ENCODE measurements at regions not wholly inside any gene's neighbourhood (a gene's known extent, or its start where the extent isn't known, plus 50 kb on each side); places are given as distances from the start of the nearest gene placed in this dataset.

DNA sequence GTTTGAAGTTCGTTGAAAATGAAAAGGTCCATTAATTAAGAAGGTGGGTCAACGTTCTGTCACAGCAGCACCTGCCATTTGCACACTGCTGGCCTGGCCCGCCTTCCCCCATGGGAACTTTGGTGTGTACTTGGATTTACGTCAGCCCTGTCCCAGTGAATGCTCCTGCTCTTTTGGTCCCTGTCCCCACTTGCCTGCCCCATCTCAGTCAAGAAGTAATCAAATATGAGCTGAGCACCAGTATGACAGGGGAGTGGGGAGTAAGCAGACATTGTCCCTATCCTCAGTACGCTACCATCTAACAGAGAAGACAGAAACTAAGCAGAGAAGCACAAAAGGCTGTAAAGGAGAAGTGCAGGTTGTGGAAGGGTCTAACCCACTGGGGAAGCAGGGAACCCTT is 65.1 kb downstream of the SLC4A3 start:
- ChIA-PET CTCF (interaction anchor here (1.1 kb wide), 1 partner anchor 150 kb away, joined by 3 read pairs; no protein-coding TSS in a partner anchor), POLR2A (no interaction called here)

DNA sequence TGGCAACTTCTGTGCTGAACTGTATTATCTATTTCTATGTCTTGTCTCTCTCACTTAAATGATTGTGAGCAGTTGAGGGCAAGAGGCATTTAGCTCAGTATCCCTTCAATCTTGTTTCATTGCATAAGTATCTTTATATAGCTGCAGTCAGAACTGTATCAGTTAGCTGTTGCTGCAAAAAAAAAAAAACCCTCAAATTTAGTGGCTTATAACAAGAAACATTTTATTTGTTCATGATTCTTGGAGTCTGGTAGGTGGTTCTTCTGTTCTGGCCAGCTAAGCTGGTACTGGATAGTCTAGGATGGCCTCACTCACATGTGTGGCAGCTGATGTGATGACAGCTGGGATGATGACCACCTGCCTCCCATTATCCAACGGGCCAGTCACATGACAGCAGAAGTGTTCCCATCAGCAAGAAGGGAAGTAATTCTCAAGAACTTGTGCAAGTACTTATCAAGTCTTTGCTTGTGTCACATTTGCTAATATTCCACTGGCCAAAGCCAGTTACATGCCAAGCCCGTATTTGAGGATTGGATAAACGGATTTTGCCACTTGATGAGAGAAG is 67.8 kb downstream of the SLC4A3 start:
- ChIA-PET CTCF (interaction anchor here (0.7 kb wide), 1 partner anchor 153 kb away, joined by 3 read pairs; no protein-coding TSS in a partner anchor), POLR2A (no interaction called here)

DNA sequence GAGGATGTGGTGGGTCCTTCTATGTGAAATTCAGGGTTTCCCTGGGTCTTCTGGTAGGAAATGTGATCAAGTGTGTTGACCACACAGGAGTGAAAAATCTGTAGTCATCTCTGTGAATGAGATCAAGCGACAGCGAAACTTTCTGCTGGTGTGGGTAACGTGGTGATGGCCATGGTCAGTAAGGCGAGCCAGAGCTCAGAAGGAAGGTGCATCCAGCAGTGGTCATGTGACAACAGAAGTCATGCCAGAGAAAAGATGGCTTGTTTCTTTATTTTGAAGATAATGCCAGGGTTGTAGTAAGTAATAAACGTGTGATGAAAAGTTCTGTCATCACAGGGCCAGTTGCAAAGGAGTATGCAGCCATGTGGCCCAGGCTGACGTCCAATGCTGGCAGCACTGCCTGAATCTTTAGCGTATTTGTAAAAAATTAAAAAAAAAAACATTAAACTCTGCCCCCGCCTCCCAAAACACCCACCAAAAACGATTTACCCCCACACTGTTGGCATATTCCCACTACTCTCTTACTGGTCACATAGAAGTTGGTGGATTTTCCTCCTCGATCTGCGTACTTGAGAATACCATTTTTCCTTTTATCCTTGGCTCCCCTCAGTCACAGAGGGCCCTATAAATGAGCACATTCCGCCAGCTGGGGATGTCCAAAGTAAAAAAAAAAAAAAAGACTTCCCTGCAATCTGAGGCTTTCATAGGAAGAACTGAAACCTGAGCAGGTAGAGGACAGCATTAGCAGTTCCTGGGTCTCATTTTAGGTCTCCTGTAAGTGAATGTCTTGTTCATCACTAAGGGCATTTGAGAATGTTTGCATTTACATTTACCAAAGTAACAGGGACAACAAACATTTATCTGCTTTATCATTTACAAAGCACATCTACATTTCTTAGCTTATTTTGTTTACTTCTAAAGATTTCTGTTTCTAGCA is 70.6 kb downstream of the SLC4A3 start:
- ChIA-PET CTCF (interaction anchor here (0.6 kb wide), 1 partner anchor 306 kb away, joined by 3 read pairs; no protein-coding TSS in a partner anchor), POLR2A (no interaction called here)

DNA sequence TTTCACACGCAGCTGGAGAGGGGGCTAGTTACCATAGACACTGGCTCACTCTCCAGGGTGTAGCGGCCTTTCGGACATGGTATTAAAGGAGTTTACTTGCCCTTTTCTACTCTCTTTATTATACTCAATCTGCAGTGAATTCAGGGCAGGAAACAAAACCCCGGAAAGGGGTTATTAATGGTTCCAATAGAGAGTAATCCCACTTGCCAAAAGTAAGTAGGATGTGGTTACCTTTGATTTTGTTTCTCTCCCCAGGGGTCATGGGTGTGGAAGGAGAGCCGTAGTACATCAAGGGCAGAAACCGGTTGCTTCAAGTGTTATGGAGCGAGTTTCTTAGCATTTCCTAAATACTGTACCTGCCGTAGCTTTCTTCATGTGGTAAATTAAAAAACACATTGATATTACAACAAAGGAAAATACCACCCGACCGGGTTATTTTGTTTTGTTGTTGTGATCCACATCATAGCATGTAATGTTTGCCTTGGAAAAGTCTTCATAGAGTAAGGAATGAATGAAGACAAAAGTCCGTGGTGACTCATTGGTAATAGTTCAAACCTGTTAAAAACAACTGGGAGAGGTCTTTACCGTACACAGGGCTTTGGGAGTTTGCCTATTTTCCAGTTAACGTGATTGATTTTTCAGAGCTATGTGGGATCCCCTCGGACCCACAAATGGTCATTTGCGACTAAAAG is 71.5 kb downstream of the SLC4A3 start:
- POLR2A ChIA-PET, result no interaction called here
- CTCF ChIA-PET, result interaction anchor here (0.6 kb wide), 1 partner anchor 307 kb away, joined by 3 read pairs; no protein-coding TSS in a partner anchor

DNA sequence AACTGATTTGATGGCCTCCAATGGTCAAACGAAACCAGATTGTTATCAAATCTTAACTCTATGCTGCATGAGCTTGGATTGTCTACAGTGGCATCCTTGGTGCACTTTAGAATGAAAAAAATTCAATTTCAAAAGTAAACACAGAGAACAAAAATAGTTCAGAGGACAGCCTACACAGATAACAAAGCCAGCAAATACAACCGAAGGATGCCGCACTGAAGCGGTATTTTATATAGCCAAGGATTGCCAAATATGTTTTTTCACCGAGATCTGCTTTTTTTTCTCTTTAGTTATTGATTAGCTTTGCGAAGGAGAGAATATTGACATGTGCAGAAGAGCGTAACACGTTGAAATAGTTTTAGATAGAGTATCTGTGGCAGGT is 72.0 kb downstream of the SLC4A3 start:
- ChIA-PET POLR2A (no interaction called here), CTCF (no interaction called here)

DNA sequence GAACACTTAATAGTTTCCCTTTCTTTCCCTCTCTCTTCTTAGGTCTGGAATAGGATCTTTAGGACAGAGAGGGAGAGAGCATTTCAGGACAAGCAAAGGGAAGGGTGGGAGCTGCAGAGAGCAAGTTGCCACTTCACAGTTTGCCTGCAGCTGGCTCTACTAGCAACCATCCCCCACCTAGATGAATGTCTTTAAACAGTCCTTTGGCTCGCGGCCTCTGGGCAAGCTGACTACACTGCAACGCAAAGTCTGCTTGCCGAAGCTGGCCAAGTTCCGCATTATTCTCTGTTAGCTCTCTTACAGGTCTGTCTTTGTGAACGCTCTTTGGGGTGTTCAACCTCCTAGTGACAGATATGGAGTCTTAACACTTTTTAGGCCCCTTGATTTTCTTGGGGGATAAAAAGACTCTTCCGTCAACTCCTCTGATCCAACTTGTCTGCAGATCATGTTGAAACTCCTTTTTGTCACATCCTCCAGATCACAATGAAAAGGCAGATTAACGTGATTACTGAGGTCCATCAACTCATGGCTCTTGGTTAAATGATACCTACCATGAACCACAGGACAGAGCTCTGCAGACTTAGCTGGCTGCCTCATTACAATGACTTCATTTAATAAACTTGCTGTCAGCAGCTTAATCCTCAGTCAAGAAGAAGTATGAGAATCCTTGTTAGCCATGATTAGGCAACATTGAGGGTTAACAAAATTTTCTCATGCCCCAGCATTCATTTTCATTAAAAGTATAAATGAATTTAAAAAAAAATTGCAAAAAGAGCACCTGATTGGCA is 74.6 kb downstream of the SLC4A3 start:
- ChIA-PET CTCF (no interaction called here), POLR2A (no interaction called here)

DNA sequence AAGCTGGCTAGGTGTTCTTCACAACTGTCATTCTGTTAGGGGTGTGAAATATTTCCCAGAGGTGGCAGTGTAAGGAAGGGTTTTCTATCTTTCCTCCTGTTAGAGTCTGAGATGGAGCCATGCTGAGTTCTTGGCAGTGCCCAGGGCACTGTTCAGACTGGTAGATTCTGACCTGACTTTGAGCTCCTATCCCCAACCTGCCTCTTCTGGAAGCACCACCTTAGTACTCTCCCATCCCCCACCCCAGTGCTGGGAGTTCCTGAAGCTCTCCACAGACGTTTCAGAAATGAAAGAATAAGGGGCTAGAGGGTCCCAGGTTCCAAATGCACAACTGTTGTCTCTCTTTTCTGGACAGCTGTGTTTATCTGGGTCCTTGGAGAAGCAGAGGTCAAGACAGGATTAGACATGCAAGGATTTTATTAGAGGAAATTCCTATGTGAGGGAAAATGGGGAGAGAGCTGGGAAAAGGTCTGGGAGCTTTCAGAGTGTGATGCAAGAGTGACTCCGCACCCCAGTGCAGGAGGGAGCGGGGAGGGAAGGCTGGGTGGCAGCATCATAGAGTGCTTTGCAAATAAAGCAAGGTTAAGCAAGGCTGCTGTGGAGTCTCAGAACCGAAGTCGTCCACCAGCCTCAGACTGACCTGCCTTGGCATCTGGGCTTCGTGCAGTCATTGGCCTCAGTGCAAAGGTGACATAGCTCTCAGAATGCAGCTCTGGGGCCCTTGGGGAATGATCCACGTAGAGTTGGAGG is 75.5 kb downstream of the SLC4A3 start:
- POLR2A ChIA-PET, result no interaction called here
- CTCF ChIA-PET, result no interaction called here

DNA sequence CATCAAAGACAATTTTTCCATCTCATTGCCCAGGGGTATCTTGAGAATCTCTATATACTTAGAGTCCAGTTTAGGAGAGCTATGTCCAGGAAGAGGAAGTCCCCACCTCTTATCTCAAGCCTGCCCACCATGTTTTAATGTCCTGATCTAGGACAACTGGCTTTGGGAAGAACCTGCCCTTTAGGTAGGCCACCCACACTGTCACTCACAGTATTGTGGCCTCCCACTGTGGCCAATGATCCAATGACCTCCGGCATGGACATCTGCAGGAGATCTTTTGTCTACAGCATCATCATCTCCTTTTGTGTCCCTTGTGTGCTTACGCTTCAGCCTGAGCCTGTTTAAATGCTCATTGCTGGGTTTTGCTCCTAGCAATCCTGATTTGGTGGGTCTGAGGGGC is 77.4 kb downstream of the SLC4A3 start:
- CTCF ChIA-PET, result no interaction called here
- POLR2A ChIA-PET, result no interaction called here

DNA sequence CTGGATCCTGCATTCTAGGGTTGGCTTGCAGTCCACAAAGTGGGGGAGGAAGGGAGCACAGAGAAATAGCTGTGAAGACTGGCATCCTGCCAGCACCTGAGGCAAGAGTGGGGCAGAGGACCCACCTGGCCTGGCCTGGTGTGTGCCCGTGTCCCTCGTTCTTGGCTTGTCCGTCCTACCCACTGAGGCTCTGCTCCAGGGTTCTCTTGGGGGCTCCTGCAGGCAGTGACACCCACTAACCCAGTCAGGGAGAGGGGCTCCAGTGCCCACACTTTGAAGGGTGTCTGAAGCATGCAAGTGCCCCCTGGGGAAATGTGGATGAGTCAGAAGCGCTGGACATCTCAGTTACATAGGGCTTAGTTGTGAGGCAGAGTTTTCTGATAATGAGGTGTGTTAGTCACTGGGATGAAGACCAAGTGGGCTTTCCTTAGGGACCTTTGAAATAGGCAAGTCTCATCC is 79.4 kb downstream of the SLC4A3 start:
- POLR2A ChIA-PET, result no interaction called here

DNA sequence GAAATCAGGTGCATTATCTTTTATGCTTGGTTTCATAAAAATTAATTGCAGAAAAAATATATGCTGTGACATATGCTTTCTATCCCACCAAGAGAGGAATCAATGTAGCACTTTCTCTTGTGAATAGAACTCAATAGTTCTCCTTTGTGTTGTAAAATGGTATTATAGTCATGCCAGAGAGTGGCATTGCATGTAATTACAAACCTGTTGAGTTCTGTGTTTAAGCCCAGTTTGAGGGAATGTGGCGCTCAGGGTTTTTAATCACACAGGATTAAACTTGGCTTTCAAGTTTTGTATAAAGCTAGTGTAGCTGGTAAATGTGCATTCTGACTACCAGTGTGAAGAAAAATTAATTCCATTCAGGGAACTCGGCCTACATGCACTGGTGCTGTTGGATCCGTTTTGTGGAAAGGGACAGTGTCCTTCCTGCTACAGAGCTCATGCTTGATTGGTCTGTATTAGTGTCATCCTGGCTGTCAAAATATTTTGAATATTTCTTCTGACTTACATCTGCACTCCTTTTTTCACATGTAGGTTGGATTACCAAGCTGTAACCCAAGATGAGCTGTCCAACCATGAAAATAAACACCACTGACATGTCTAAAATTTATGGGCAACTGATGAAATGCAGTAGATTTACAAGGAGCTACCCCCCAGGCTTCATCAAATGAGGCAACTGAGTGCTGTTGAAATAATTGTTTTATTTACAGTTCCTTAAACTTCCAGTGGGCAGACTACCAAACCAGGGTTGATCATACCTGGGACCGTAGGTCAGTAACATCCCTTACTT is 80.3 kb downstream of the SLC4A3 start:
- ChIA-PET POLR2A (no interaction called here), CTCF (no interaction called here)

More for the DNA sequence above, 79.4 kb downstream of the SLC4A3 start:
- CTCF ChIA-PET, result no interaction called here

DNA sequence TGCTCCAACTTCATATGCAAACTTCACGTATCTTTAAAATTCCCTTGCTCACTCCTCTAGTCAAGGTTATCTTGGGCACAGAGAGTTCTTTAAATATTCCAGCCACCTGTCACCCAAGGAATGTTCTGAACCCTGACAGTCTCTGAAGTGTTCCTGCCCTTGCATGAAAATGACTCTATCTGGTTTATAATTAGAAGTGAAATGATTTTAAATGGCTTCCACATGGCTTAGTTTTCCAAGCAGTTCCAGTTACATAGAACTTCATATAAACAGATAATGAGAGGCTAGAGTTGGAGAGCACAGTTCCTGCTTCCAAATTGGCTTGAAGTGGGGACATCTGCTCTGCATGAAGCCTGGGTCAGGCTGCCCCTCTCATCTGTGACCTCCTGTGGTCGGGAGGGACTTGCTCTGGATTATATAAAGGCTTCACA is 81.9 kb downstream of the SLC4A3 start:
- ChIA-PET POLR2A (no interaction called here), CTCF (no interaction called here)

DNA sequence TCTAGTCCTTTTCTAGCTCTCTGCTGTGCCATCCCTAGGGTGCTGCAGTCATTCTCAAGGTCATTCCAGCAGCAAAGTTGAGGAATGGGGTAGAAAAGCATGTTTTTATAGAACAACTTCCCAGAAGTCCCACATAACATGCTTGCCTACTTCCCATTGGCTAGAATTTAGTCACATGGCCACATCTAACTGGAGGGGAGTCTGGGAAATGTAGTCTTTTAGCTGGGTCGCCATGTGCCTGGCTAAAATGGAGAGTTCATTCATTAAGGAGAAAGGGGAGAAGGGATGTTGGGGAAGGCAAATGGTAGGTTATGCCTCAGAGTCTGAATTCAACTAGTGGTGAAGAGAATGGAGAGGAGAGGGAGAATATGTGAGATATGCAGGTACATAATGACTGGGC is 85.7 kb downstream of the SLC4A3 start:
- ChIA-PET POLR2A (no interaction called here), CTCF (no interaction called here)

DNA sequence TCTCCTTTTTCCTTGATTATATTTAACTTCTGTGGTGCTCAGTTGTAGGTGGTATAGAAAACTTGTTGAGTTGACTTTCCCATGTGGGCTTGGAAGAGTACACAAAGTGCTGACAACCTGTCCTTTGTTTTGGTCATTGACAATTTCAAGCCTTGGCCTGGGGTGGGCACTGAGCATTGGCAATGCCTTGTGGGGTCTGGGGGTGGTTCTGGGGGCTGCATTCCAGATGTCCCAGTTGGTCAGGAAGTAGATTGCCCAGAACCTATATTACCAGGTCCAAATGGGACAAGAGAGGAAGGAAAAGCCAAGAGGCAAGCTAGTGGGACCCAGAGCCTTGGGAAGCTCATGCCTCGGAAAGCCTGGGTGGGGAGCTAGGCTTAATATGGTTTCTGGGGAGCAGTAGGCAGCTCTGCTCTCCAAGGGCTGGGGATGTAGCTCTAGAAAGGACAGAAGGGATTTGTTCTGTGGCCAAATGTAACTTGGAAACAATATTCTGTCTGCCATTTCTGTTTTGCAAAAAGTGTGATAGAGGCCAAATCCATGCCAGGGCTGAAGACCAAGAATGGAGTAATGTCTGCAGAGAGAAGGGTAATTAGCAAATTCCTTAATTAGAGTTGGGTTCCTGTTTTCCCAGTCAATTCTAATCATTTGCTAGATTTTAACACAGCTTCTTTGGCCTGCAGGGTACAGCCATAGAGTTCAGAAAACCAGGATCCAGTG is 87.4 kb downstream of the SLC4A3 start:
- CTCF ChIA-PET, result no interaction called here
- POLR2A ChIA-PET, result no interaction called here

DNA sequence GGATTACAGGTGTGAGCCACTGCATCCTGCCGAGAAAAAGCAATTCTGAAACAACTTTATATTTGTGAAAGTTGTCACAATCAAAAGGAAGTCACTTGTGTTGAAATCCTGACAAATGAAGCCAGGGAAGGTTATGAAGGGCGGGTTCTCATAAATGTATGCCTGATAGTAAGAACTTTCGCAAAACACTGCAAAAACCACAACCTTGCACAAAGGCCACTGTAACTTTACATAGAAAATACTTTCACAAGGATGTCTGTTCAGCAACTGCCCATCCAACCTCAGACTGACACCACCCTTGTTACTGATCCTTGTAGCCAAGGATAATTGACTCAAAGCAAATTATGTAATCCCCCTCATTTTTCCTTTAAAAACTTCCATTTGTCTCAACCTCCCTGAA is 90.6 kb downstream of the SLC4A3 start:
- ChIA-PET POLR2A (no interaction called here), CTCF (no interaction called here)

DNA sequence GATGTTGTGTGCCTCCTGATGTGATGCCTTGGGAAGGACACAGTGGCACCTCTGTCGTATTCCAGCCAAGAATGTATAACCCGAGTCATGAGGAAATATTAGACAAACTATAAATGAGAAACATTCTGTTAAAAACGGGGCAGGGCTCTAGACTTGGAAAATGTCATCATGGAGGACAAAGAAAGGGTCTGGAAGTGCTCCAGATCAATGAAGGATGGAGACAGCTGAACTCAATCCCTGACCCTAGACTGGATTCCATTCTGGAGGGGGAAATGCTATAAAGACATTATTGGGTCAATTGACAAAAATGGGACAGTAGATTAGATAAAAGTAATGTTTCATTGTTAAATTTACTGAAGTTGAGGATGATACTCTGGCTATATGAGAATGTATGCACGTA is 92.1 kb downstream of the SLC4A3 start:
- ChIA-PET POLR2A (no interaction called here), CTCF (no interaction called here)

DNA sequence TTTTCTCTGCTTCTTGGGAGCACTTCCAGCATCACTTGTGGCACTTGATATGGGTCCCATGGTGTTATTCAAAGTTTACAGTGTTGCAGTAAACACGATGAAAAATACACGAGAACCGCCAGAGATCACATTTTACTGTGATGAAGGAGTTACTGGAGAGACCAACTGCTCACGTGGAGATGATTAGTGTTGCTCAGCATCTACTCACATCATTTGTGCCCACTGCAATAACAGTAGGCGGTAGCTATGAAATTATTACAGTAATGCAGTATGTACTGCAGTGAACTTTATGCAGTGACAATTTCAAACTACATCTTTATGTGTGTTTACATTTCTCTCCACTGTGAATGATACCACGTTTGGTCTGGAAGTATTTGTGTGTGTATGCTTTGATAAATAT is 93.5 kb downstream of the SLC4A3 start:
- CTCF ChIA-PET, result no interaction called here
- POLR2A ChIA-PET, result no interaction called here

DNA sequence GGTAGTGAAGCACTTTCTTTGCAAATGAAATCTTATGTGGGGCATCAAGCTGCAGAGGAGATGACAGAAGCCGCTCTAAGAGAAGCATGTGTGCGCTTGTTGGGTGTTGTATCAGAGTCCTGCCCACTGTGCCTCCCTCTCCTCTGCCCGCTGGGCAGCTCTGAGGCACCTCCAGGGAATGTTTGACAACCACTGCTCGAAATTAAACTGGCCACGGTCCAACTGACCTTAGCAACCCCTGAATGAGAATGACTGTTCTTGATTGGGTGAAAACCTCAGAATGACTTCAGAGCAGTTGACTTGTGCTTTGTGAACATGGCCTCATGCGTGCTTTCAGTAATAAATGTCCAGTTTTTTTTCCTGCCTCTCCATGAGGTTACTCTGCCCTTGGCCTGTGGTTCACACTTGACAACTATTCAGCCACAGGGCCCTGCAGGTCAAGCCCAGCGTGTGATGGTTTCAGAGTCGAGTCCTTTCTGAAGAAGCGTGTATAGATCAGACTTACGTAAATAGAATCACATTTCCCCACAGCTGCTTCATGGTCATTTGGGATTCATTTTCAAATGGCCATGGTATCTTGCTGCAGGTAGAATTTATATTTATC is 94.9 kb downstream of the SLC4A3 start:
- POLR2A ChIA-PET, result no interaction called here
- CTCF ChIA-PET, result no interaction called here

DNA sequence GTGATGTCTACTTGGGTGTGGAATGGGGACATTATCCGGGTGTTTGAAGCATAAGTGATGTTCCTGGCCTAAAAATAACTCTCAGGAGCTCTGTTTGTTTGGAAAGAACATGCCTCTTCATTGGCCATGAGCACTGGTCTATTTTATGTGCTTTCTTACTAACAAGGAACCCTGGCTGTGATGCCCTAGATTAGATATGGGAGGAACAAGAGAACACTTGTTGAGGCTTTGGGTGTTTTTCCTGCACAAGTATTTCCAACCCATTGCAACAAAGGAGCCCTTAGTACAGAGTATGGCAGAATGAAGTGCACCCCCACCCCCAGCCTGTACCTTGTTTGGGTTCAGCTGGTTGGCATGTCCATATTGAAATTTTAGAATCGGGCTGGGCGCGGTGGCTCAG is 95.9 kb downstream of the SLC4A3 start:
- ChIA-PET CTCF (no interaction called here), POLR2A (no interaction called here)
